ENCODE measurements at regions not wholly inside any gene's neighbourhood (a gene's known extent, or its start where the extent isn't known, plus 50 kb on each side); places are given as distances from the start of the nearest gene placed in this dataset.

DNA sequence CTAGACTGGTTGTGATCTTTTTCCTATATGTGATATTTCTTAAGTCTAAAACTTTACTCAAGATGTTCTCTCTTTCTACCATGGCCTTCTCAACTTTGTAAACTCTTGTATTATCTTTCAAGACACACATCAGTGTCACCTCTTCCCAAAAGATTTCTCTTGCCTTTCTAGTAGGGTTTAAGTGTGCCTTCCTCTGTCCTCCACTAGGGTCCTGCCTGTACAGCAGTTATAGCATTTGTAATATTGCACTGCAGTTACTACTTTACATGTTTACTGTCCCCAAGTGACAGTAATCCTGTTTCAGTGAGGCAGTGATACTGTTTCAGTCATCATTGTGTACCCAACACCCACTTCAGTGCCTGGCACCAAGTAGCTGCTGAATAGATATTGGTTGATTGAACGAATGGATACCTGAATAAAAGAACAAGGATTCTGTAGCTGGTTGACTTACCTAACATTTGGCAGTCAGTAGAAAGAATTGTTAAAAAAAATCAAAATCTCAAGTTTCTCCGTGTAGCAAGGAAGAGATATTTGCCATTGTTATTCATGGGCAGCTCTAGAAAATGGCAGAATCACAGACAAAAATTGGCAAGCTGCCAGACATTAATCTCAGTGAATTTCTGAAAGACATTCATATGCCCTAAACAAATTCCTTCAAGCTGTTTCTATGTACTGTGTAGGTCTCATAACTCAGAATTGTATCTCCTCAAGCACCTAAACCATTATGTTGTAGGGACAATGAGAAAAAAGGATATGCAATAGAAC is 79.4 kb downstream of the RBMXL2 start:
- no peak for TF ChIP-seq POLR2A (IDR thresholded peaks at IDR 0.05)
- TF ChIP-seq, protein P1, sequence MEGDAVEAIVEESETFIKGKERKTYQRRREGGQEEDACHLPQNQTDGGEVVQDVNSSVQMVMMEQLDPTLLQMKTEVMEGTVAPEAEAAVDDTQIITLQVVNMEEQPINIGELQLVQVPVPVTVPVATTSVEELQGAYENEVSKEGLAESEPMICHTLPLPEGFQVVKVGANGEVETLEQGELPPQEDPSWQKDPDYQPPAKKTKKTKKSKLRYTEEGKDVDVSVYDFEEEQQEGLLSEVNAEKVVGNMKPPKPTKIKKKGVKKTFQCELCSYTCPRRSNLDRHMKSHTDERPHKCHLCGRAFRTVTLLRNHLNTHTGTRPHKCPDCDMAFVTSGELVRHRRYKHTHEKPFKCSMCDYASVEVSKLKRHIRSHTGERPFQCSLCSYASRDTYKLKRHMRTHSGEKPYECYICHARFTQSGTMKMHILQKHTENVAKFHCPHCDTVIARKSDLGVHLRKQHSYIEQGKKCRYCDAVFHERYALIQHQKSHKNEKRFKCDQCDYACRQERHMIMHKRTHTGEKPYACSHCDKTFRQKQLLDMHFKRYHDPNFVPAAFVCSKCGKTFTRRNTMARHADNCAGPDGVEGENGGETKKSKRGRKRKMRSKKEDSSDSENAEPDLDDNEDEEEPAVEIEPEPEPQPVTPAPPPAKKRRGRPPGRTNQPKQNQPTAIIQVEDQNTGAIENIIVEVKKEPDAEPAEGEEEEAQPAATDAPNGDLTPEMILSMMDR (IDR thresholded peaks at IDR 0.05), result no peak
- TF ChIP-seq POLR2AphosphoS5 (IDR thresholded peaks at IDR 0.05), result no peak
- TF ChIP-seq EP300 (IDR thresholded peaks at IDR 0.05), result no peak
- no peak for DNase-seq
- Histone ChIP-seq H3K9me3 (no peaks in the 10 kb centered on the region), H3K36me3 (no peaks in the 10 kb centered on the region), H3K4me3 (no peak overlapping the region), H3K4me1 (no peaks in the 10 kb centered on the region), H3K27ac (no peak overlapping the region), H3K27me3 (no peaks in the 10 kb centered on the region)
- intact Hi-C loops (cut with DNase I; ENCODE audit: low total_unique reads), result no loop called here
- 43 to 64% (median 53%) methylated on average over 2 of the region's 2 CpGs for WGBS, 5 donors

DNA sequence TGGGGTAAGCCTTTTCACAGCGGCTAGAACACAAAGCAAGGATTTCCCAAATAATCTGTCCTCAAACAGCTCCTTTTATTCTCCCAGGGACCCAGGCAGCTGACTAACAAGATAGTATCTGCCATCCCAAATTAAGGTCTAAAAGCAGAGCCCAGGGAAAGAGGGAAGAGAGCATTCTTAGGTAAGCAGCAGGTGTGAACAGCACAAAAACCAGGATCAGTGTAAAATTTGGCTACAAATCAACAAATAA is 79.9 kb downstream of the RBMXL2 start:
- 51 to 78% (median 69%) methylated on average over 1 of the region's 1 CpG for WGBS, 5 donors
- intact Hi-C loops (cut with DNase I; ENCODE audit: low total_unique reads), result no loop called here
- no peaks in the 10 kb centered on the region for H3K27me3 ChIP-seq
- no peaks in the 10 kb centered on the region for H3K4me1 ChIP-seq
- H3K9me3 ChIP-seq, result no peaks in the 10 kb centered on the region
- no peak overlapping the region for H3K4me3 ChIP-seq
- no peak overlapping the region for H3K27ac ChIP-seq
- TF ChIP-seq POLR2AphosphoS5 (IDR thresholded peaks at IDR 0.05), result no peak
- no peak for TF ChIP-seq POLR2A (IDR thresholded peaks at IDR 0.05)
- TF ChIP-seq, protein P1 (IDR thresholded peaks at IDR 0.05), result no peak
- TF ChIP-seq EP300 (IDR thresholded peaks at IDR 0.05), result no peak
- DNase-seq, result no peak
- no peaks in the 10 kb centered on the region for H3K36me3 ChIP-seq

- 54 to 73% (median 61%) methylated on average over 6 of the region's 6 CpGs for WGBS, 5 donors
- Histone ChIP-seq H3K4me1 (no peaks in the 10 kb centered on the region), H3K36me3 (no peaks in the 10 kb centered on the region), H3K4me3 (no peak overlapping the region), H3K27me3 (no peaks in the 10 kb centered on the region), H3K9me3 (no peaks in the 10 kb centered on the region), H3K27ac (no peak overlapping the region)
- DNase-seq, result no peak
- TF ChIP-seq POLR2AphosphoS5 (IDR thresholded peaks at IDR 0.05), result no peak
- TF ChIP-seq, protein P1 (IDR thresholded peaks at IDR 0.05), result no peak
- TF ChIP-seq EP300 (IDR thresholded peaks at IDR 0.05), result no peak
- no peak for TF ChIP-seq POLR2A (IDR thresholded peaks at IDR 0.05)
- intact Hi-C loops (cut with DNase I; ENCODE audit: low total_unique reads), result no loop called here
These were observed 81.3 kb upstream of the SYT9 start for GRCh38 chr11:7170431-7170830.

DNA sequence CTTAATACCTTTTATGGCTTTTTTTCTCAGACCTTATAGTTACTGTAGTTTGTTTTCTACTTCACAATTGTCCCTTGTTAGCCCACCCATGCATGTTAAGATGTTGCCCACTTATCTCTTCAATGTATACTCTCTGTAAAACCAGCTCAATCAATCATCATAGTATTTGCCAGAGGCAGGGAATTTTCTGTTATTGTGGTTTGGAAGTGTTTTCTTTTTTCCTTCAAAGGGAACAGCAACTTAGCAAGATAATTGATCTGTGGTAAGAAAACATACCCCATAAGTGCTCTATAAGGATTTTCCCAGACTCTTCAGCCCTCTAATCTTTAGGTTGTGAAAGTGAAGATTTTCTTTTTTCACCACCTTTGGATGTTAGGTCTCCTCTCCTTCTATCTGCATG is 76.7 kb upstream of the SYT9 start:
- Histone ChIP-seq H3K4me1 (no peaks in the 10 kb centered on the region), H3K27me3 (no peaks in the 10 kb centered on the region), H3K27ac (no peak overlapping the region), H3K4me3 (no peak overlapping the region), H3K36me3 (no peaks in the 10 kb centered on the region), H3K9me3 (no peaks in the 10 kb centered on the region)
- DNase-seq, result no peak
- intact Hi-C loops (cut with DNase I; ENCODE audit: low total_unique reads), result no loop called here
- no peak for TF ChIP-seq EP300 (IDR thresholded peaks at IDR 0.05)
- no peak for TF ChIP-seq POLR2A (IDR thresholded peaks at IDR 0.05)
- no peak for TF ChIP-seq POLR2AphosphoS5 (IDR thresholded peaks at IDR 0.05)
- TF ChIP-seq, protein P1 (IDR thresholded peaks at IDR 0.05), result no peak
